T-helper 2 cell treated with Interferon-gamma antibody and Interleukin-4, amounts not matched to agents 5 μg/mL and 100 μg/mL, for 36 hours (primary cell): ENCODE measurements at regions not wholly inside any gene's neighbourhood (a gene's known extent, or its start where the extent isn't known, plus 50 kb on each side); places are given as distances from the start of the nearest gene placed in this dataset.
A peak's percentile ranks its signal among the peaks of the same experiment; 100 is the strongest.

Experiments
- DNase-seq: peaks from one replicate; pipeline ENCODE4 v3.0.0; 2021; ENCODE audit warnings: low spot score
- H3K27ac Mint-ChIP-seq: one replicate; pipeline ENCODE4 v1.8.0; 2021; ENCODE audit warnings: mild to moderate bottlenecking, mixed read lengths
- H3K27me3 Mint-ChIP-seq: one replicate; pipeline ENCODE4 v1.8.0; 2021; ENCODE audit warnings: low read depth, mixed read lengths
- H3K36me3 Mint-ChIP-seq: one replicate; pipeline ENCODE4 v1.8.0; 2021; ENCODE audit warnings: low read depth, mixed read lengths
- H3K4me1 Mint-ChIP-seq: one replicate; pipeline ENCODE4 v1.8.0; 2021; ENCODE audit warnings: low read depth, mixed read lengths
- H3K4me3 Mint-ChIP-seq: one replicate; pipeline ENCODE4 v1.8.0; 2022; ENCODE audit warnings: mild to moderate bottlenecking, moderate library complexity, mixed read lengths
- H3K9me3 Mint-ChIP-seq: one replicate; pipeline ENCODE4 v1.8.0; 2021; ENCODE audit warnings: mixed read lengths

- no peaks in the 10 kb centered on the region for H3K4me1 Mint-ChIP-seq
- no peak for DNase-seq
- no peaks in the 10 kb centered on the region for H3K36me3 Mint-ChIP-seq
- H3K4me3 Mint-ChIP-seq: no peak overlapping the region
- peaks cover 13% of the 10 kb centered on the region for H3K27me3 Mint-ChIP-seq
- no peak overlapping the region for H3K27ac Mint-ChIP-seq
- H3K9me3 Mint-ChIP-seq: no peaks in the 10 kb centered on the region
Measured at GRCh38 chr17:34135841-34136240, 119.2 kb upstream of the CCL2 start.

- no peak for DNase-seq
- Mint-ChIP-seq H3K27ac (no peak overlapping the region), H3K4me3 (no peak overlapping the region), H3K27me3 (peaks cover 13% of the 10 kb centered on the region), H3K9me3 (no peaks in the 10 kb centered on the region), H3K4me1 (no peaks in the 10 kb centered on the region), H3K36me3 (no peaks in the 10 kb centered on the region)
Measured at GRCh38 chr17:34140006-34140405, 115.1 kb upstream of the CCL2 start.

GRCh38 chr17:34141590-34141989, 113.5 kb upstream of the CCL2 start:
- no peaks in the 10 kb centered on the region for H3K4me1 Mint-ChIP-seq
- no peak overlapping the region for H3K27ac Mint-ChIP-seq
- no peak for DNase-seq
- H3K9me3 Mint-ChIP-seq: no peaks in the 10 kb centered on the region
- H3K4me3 Mint-ChIP-seq: no peak overlapping the region
- H3K27me3 Mint-ChIP-seq: peaks cover 12% of the 10 kb centered on the region
- no peaks in the 10 kb centered on the region for H3K36me3 Mint-ChIP-seq

- Mint-ChIP-seq H3K4me1 (no peaks in the 10 kb centered on the region), H3K36me3 (no peaks in the 10 kb centered on the region), H3K27me3 (peaks cover 8% of the 10 kb centered on the region), H3K4me3 (no peak overlapping the region), H3K27ac (no peak overlapping the region), H3K9me3 (no peaks in the 10 kb centered on the region)
- DNase-seq: no peak
Measured at GRCh38 chr17:34143430-34143829, 111.7 kb upstream of the CCL2 start.

GRCh38 chr17:34146440-34147043, 108.5 kb upstream of the CCL2 start:
- no peaks in the 10 kb centered on the region for H3K9me3 Mint-ChIP-seq
- H3K4me3 Mint-ChIP-seq: no peak overlapping the region
- DNase-seq: peak; percentile 22
- H3K36me3 Mint-ChIP-seq: no peaks in the 10 kb centered on the region
- H3K27ac Mint-ChIP-seq: no peak overlapping the region
- no peaks in the 10 kb centered on the region for H3K4me1 Mint-ChIP-seq
- H3K27me3 Mint-ChIP-seq: peaks cover 2% of the 10 kb centered on the region

- H3K27me3 Mint-ChIP-seq: peaks cover 28% of the 10 kb centered on the region
- no peak overlapping the region for H3K27ac Mint-ChIP-seq
- H3K9me3 Mint-ChIP-seq: no peaks in the 10 kb centered on the region
- H3K4me1 Mint-ChIP-seq: peaks cover 8% of the 10 kb centered on the region
- H3K36me3 Mint-ChIP-seq: no peaks in the 10 kb centered on the region
- H3K4me3 Mint-ChIP-seq: no peak overlapping the region
- DNase-seq: no peak
Measured at GRCh38 chr17:34151102-34151501, 104.0 kb upstream of the CCL2 start.

- H3K4me1 Mint-ChIP-seq: peaks cover 8% of the 10 kb centered on the region
- no peaks in the 10 kb centered on the region for H3K36me3 Mint-ChIP-seq
- DNase-seq: no peak
- H3K9me3 Mint-ChIP-seq: no peaks in the 10 kb centered on the region
- H3K4me3 Mint-ChIP-seq: no peak overlapping the region
- no peak overlapping the region for H3K27ac Mint-ChIP-seq
- peaks cover 52% of the 10 kb centered on the region for H3K27me3 Mint-ChIP-seq
Measured at GRCh38 chr17:34153991-34154390, 101.1 kb upstream of the CCL2 start.

- Mint-ChIP-seq H3K36me3 (no peaks in the 10 kb centered on the region), H3K9me3 (no peaks in the 10 kb centered on the region), H3K4me3 (peak overlapping the region; percentile 2), H3K4me1 (peaks cover 8% of the 10 kb centered on the region), H3K27ac (peak overlapping the region; percentile 17), H3K27me3 (peaks cover 59% of the 10 kb centered on the region)
- no peak for DNase-seq
Measured at GRCh38 chr17:34154961-34155730, 99.9 kb upstream of the CCL2 start.

- peaks cover 59% of the 10 kb centered on the region for H3K27me3 Mint-ChIP-seq
- DNase-seq: no peak
- no peak overlapping the region for H3K4me3 Mint-ChIP-seq
- H3K36me3 Mint-ChIP-seq: no peaks in the 10 kb centered on the region
- no peaks in the 10 kb centered on the region for H3K9me3 Mint-ChIP-seq
- peaks cover 8% of the 10 kb centered on the region for H3K4me1 Mint-ChIP-seq
- H3K27ac Mint-ChIP-seq: no peak overlapping the region
Measured at GRCh38 chr17:34155947-34156346, 99.1 kb upstream of the CCL2 start.

GRCh38 chr17:34156401-34156740, 98.7 kb upstream of the CCL2 start:
- H3K27me3 Mint-ChIP-seq: peaks cover 59% of the 10 kb centered on the region
- H3K27ac Mint-ChIP-seq: no peak overlapping the region
- H3K4me3 Mint-ChIP-seq: no peak overlapping the region
- H3K4me1 Mint-ChIP-seq: peaks cover 8% of the 10 kb centered on the region
- H3K36me3 Mint-ChIP-seq: no peaks in the 10 kb centered on the region
- DNase-seq: no peak
- H3K9me3 Mint-ChIP-seq: no peaks in the 10 kb centered on the region

GRCh38 chr17:34156741-34157589, 98.1 kb upstream of the CCL2 start:
- peaks cover 59% of the 10 kb centered on the region for H3K27me3 Mint-ChIP-seq
- H3K4me1 Mint-ChIP-seq: peaks cover 8% of the 10 kb centered on the region
- H3K4me3 Mint-ChIP-seq: no peak overlapping the region
- no peak for DNase-seq
- H3K27ac Mint-ChIP-seq: no peak overlapping the region
- no peaks in the 10 kb centered on the region for H3K36me3 Mint-ChIP-seq
- H3K9me3 Mint-ChIP-seq: no peaks in the 10 kb centered on the region

GRCh38 chr17:34161690-34162089, 93.4 kb upstream of the CCL2 start:
- Mint-ChIP-seq H3K36me3 (no peaks in the 10 kb centered on the region), H3K9me3 (no peaks in the 10 kb centered on the region), H3K27me3 (peaks cover 39% of the 10 kb centered on the region), H3K27ac (no peak overlapping the region), H3K4me3 (no peak overlapping the region), H3K4me1 (no peaks in the 10 kb centered on the region)
- DNase-seq: no peak

GRCh38 chr17:34163123-34163522, 92.0 kb upstream of the CCL2 start:
- Mint-ChIP-seq H3K27me3 (peaks cover 28% of the 10 kb centered on the region), H3K27ac (no peak overlapping the region), H3K4me1 (no peaks in the 10 kb centered on the region), H3K4me3 (no peak overlapping the region), H3K9me3 (no peaks in the 10 kb centered on the region), H3K36me3 (no peaks in the 10 kb centered on the region)
- no peak for DNase-seq

- H3K4me1 Mint-ChIP-seq: no peaks in the 10 kb centered on the region
- DNase-seq: no peak
- peaks cover 23% of the 10 kb centered on the region for H3K27me3 Mint-ChIP-seq
- H3K36me3 Mint-ChIP-seq: no peaks in the 10 kb centered on the region
- no peaks in the 10 kb centered on the region for H3K9me3 Mint-ChIP-seq
- no peak overlapping the region for H3K4me3 Mint-ChIP-seq
- no peak overlapping the region for H3K27ac Mint-ChIP-seq
Measured at GRCh38 chr17:34163646-34164045, 91.4 kb upstream of the CCL2 start.
